HG03108 (cell line): ENCODE measurements at regions not wholly inside any gene's neighbourhood (a gene's known extent, or its start where the extent isn't known, plus 50 kb on each side); places are given as distances from the start of the nearest gene placed in this dataset.

ENCODE experiments used
- ATAC-seq: cut with Tn5 transposase; IDR thresholded peaks from one replicate; pipeline ENCODE4 v1.9.1; 2021; ENCODE audit warnings: moderate library complexity; ENCODE audit not compliant: unreplicated experiment

DNA sequence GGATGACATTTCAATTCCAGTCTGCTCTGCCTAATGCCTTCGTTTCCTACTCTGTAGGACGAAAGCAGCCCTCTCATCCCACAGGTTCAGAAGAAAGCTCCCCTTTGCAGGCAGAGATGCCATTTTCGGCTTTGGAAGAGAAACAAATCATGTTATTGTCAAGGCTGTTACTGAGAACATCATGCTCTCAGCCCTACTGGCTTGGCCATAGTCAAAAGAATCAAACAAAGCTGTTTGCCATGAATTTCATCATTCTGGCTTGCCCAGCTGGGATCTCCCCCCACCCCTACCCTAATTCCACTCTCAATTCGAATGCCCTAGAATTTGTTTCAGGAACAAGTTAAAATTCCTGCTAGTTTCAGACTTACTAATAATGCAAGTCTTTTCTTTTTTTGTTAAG is 162.3 kb upstream of the SERP2 start:
- no peak for ATAC-seq

DNA sequence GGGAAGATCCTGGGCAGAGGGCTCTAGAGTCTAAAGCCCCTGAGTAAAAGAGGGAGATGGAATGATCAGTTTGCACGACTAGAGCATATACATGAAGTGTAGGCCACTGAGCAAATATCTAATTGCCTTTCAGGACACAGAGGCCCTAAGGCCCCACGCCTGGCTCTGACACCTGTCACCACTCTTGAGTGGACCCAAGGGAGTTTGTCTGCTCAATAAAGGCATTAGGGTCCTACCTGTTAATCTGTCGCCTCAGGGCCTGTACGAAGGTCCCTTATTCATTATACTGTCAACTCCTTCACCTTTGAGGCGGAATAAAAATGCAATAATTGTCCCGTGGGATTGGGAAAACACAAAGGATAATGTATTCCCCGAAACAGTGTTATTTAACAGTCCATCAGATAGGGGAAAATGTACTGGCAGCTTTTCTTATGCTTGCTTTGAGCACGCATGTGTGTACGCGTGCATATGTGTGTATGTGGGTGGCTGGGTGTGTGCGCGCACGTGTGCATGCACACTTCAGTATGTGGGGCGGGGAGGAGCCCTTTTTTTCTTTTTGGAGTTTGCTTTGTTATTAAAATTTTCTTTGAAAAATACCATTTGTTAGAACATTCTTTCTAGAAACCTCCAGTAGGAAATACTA is 161.8 kb upstream of the SERP2 start:
- ATAC-seq = no peak

GRCh38 chr13:44212633-44213396 is 160.8 kb upstream of the SERP2 start:
- ATAC-seq = no peak

- no peak for ATAC-seq
Observed at GRCh38 chr13:44218501-44219240, 155.0 kb upstream of the SERP2 start.

GRCh38 chr13:44219577-44220548 is 153.8 kb upstream of the SERP2 start:
- no peak for ATAC-seq

DNA sequence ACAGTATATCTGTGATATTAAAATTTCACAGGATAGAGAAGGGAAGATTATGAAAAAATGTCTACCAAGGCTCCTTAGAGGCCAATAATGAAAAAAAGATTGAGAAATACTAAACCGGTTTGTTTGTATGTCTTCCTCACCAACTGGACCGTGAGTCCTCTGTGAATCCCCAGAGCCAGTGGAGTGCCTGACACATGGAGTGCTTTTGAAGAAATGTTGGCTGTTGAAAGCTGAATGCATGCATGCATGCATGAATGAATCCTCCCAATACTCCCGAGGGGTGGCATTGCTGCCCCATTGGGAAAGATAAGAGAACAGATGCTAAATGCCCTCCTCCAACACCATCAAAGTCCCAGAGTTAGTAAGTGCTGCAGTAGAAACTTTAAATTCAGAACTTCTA is 152.7 kb upstream of the SERP2 start:
- no peak for ATAC-seq

GRCh38 chr13:44221657-44222056 is 152.0 kb upstream of the SERP2 start:
- ATAC-seq = no peak

DNA sequence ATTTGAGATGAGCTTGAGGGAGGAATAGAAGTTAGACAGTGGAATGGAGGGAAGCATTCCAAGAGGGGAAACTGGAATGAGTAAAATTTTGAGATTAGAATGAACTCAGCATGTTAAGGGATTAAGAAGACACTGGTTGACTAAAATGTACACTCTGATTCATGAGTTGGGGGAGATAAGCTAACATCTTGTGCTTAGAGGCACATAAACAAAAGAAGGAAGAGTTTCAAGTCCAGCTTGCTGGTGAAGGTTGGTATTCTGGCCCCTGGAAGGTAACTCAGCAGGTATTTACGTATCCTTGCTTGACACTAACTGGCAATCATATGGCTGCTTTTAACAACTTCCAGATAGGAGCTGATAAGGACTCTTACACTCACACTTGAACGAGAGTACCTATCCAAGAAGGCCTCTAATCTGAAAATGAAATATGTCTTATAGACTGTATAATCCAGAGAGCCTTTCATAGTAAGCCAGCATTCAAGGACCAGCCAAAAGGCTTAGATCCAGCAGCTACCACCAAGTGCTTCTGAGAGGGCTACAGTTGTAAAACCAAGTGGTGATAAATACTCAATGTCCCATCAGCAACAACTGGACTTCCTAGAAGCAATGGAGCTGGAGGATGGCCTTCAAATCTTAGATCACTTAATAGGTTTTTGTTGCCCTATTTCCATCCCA is 149.7 kb upstream of the SERP2 start:
- ATAC-seq = no peak

DNA sequence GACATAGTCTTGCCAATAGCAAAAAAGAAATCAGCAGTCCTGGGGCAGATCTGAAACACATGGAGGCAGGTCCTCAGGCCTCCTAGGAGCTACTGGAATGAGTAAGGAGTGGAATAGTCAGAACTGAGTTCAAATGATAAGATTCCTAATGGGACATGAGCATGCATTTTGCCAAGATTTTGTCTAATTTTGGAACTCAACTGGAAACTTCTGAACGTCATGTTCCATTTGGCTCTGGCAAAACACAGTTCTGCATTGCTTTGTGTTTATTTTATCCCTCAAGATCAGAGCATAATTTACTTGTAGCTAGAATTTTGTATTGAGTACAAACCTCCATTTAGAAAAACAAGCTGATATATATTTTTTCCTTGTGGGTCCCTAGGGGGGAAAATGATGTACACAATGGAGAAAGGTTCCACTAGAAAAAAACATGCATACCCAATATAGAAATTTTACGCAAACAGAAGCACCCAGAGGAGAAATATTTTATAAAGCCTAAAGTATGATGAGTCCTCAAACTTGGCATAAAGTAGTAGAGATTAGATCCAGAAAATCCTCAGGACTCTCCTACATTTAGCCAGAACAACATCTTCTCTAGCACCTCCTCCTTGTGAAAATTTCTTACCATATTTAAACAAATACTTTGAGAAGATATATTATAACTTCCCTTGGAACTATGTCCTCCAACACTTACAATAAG is 149.0 kb upstream of the SERP2 start:
- ATAC-seq = no peak

DNA sequence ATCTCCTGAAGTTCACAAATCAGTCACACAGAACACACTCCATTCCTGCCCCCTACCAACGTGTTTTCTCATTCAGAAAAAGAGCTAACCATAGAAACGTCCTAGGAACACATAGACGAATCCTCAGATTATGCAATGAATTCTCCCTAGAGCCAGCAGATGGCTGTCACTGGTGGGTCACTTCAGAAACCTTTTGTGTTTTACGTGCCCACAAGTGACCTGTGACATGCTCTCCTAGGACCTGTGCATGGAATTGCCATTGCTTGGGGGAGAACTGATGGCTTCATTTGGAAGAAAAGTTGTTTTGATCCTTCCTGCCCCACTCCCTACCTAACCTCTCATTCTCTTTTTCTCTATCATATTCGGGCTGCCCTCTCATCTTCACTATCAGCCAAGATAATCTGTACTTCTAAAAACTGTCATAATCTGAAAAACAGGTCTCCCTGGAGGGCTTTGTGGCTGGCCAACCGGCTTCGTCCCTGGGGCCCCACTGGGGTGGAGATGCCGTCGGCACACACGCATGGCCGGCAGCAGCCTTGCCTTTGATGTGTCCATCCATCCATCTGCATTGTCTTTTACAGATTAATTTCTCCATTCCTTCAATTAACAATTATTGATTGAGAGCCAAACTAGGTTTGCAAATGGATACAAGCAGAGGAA is 144.1 kb upstream of the SERP2 start:
- no peak for ATAC-seq

GRCh38 chr13:44230071-44230470 is 143.6 kb upstream of the SERP2 start:
- no peak for ATAC-seq

DNA sequence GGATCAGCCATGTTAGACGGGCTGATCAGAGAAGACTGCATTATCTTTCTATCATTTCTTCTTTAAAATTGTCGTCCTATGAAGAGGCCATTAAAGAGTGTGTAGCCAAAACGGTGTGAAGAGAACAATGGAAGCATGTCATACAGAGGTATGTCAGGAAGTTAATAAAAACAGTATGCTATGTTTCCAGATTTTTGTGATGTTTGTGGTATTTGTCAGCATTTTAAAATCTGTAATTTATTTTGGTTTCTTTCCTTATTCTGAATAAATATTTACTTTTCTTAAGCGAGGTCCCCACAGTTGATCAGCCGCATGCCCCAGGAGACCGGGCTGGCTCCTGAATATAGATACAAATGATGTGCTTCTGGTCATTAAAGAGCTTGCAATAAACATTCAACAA is 142.9 kb upstream of the SERP2 start:
- ATAC-seq = no peak

DNA sequence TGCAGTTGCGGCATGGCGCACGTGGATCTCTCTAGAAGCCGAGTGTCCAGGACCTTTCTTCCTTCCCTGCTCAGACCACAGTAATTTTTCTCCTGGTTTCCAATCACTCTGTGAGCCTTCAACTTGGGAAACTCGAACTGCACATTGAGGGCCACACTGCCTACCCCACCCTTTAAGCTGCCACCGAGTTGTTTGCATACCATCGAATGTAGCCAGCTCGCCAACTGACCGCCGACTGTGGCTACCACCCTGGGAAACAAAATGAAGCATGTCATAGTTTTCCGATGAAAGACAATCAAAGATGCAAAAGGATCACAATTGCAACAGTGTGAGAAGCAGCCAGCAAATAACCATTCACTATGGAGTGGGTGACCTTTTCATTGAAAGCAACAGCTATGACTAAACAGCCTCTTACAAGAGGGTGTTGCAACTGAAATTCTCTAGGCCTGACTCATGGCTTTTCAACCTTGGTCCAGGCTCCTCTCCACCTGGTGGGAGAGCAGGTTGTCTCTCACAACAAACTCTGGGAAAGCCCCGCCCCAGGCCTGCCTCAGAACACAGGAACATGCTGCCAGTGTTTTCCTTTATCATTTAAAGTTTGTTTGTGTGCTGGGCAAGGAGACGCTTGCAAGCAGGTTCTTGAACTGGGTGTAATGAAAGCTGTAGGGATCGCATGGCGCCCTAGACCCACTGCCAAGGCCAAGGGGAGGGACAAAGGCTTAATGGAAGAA is 141.7 kb upstream of the SERP2 start:
- ATAC-seq = no peak

- ATAC-seq = no peak
Observed at GRCh38 chr13:44232774-44233173, 140.8 kb upstream of the SERP2 start.

DNA sequence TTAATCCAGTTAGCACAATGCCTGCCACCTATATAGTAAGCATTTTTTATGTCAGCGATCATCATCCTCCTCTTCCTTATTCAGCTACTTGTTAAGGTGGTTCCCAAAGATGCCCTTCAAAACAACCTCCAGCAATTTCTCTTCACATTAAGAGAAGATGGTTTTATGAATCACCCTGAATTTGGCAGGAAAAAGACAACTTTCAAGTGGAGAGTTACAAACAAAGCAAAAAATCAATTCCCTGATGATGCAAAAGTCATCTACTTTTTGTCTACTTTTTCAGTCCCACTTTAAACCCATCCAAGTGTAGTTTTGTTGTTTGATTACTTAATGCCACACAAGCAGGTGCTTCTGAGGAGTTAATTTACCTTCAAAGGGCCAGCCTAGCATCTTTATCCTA is 139.1 kb upstream of the SERP2 start:
- no peak for ATAC-seq

DNA sequence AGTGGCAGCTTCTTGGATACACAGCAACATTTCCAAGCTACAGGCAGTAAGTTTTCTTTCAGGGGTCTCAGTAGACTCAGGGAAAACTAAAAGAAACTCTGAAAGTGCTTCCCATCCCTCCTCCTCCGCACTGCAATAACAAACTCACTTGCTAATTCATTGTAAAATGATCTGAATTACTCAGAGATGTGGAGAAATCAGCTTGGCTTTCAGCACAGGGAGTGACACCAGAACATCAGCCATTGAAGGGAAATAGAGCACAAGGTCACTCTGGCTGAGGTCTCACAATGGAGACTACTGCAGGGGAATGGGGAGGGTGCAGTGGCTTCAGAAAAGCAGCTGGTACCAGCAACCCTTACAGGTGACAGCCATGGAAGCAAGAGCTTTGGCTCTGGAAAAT is 137.3 kb upstream of the SERP2 start:
- ATAC-seq = no peak

- ATAC-seq = no peak
Observed at GRCh38 chr13:44236801-44237207, 136.8 kb upstream of the SERP2 start.

- peak; percentile 58 for ATAC-seq
Observed at GRCh38 chr13:44237276-44237767, 136.3 kb upstream of the SERP2 start.
